Muscle of back (tissue), 3 donors: ENCODE measurements at regions not wholly inside any gene's neighbourhood (a gene's known extent, or its start where the extent isn't known, plus 50 kb on each side); places are given as distances from the start of the nearest gene placed in this dataset.

ENCODE experiments used
- DNase-seq, 3 donors: peaks; one replicate each; pipeline versions ENCODE4 v3.0.0 to v3.0.0-alpha.2; 2013

DNA sequence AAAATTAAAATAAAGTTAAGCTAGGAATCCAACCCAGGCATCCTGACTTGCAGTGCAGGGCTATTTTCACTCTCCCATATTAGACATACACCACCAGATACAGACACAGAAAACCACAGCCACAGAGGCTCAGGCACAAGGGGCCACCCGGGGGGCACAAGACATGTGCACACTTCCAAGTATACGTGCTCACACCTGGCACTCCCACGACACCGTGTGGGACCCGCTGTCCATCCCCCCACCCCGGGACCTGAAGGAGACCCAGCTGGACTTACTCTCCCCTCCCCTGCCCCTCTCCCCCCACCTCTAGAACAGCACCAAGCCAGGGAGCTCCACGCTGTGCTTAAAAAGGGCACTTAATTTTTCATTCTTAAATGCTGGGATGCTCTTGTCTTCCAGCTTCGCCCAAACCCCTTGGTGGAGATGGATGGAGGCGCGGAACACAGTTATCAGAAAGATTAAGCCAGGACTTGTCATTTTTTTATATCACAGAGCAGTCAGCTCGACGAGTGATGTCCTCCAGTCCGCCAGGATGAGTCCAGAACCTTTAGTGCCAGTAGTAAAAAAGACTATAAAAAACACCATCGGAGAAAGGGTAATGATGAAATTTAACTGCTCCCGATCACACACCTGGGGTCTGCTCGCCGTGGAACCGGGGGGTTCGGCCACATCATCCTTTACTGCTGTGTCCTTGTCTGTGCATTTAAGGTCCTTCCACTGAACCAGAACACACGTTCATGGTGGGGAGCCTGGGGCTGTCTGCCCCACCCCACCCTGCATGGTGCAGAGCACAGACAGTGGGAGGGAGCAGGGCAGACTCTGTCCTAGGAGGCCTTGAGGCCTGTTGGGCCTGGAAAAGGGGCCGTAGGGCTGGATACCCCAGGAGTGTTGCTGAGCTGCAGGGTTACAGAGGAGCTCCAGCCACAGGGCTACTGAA, 73.3 kb upstream of the LHX1 start:
- DNase-seq, result no peak

DNA sequence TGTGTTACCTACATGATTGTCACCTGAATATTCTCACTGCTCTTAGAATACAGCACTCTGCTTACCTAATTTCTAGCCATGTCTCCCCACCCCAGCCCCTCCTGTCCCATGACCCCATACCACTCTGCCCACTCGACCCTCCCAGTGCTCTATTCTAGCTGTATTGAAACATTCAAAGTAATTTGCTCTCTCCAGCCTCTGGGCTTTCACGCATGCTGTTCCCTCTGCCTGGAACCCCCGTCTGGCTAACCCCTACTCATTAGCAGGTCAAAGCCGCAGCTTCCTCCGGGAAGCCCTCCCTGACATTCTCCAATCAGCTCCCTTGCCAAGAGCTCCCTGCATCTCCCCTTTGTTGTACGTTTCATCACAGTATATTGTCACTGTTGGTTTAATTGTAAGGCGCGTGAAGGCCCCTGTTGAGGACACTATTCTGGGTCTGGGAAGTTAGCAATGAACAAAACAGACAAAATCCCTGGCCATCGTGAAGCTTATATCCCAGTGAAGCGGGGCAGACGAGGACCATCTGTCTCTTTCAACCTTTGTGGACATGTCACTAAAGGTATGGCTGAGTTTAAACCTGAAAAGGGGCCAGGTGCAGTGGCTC, 72.3 kb upstream of the LHX1 start:
- DNase-seq, result no peak

DNA sequence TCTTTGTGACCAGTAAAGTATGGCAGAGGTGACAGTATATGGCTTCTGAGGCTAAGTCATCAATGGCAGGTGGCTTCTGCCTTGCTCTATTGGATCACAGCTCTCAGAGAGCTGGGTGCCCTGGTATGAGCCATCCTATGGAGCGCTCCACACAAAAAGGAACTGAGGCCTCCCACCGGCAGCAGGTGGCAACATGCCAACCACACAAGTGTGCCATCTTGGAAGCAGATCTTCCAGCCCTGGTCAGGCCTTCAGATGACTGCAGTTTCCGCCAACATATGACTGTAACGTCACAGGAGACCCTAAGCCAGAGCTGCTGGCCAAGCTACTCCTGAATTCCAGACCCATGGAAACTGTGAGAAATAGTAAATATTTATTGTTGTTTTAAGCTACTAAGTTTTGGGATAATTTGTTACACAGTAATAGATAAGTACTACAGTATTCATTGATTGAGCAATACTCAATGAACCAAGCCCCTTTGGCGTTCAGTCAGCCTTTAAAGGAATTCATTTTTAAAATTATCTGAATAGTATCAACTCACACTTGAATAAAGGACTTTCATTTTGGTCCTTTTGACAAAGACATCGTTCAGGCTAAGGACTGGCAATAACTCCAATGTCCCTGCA, 69.4 kb upstream of the LHX1 start:
- no peak for DNase-seq

DNA sequence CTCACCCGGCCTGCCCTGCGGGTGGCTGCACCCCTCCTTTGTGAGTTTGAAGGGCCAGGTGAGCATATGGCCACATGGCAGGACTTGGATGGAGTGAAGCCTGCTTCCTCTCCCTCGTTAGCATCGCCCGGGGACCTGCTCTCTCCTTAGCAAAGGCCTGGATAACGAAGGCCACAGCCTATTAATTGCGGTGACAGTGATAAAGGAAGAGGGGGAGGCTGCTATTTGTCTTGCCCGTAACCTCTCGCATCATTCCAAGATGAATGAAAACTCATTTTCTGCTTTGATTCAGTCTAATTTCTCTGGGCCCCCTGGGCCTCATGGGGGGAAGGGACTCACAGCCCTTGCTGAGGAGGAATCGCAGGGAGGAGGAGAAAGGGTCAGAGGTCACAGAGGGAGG, 68.5 kb upstream of the LHX1 start:
- DNase-seq, result no peak

DNA sequence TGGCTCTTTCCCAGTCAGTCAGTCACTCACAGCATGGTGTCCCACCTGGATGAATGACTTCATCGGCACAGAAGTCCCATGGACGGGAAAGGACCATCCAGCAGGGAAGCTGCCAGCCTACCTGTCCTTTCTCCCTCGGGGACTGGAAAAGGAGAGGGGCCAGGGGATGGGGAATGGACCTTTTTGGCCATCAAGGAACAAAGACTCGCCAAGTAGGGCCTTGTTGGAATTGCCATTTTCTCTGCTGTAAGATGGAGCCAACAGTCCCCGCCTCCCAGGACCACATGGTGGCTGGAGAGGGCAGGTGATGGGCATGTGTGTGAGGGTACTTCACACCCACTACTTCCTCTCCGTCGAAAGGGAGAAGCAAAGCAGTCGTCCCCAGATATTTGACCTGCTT, 67.8 kb upstream of the LHX1 start:
- no peak for DNase-seq

DNA sequence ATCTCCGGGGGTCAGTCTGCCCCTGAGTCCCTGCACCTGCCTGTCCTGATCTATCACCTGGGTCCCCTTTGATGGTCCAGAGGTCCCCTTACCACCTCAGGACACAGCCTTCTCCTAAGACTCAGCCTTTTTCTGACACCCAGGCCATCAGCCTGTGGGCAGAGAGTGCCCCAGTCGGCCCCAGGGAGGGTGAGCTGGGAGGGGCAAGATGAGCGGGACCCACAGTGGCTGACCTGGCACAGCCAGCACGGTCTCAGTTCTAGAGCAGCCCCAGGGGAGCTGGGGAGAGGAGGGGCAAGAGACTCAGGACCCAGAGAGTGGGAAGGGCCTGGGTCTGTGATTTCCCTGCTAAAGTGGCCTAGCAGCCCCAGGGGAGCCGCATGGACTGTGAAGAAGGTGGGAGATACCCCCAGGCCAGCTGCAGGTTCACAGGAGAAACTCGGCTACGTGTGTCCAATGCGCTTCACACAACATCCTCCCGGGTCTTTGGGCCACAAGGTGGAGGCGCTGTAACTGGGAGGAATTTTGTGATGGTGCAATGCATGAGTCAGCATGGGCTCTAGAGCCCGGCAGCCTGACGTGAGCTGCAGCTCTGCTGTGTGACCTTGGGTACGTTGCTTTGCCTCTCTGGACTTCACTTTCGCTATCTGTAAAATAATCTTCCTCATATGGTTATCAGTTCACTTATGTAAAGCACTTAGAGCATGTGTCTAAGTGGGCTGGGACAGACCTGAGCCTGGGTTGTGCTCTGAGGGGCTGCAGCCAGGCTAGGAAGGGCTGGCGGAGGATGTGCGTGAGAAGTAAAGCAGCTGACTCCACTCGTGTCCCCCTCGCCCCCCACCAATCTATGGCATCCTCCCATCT, 67.2 kb upstream of the LHX1 start:
- DNase-seq, result no peak

DNA sequence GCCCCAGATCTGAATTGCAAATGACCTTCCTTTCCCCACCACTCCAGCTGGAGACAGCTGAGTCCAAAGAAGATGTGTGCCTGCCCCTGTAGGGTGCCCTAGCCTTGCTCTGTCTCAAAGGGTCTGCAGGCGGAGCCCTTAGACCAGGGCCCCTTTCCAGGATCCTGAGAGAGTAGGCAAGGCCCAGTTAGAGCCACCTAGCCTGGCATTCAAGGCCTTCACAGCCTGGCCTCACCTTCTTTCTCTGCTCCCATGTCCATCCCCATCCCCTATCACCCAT, 66.6 kb upstream of the LHX1 start:
- no peak for DNase-seq

DNA sequence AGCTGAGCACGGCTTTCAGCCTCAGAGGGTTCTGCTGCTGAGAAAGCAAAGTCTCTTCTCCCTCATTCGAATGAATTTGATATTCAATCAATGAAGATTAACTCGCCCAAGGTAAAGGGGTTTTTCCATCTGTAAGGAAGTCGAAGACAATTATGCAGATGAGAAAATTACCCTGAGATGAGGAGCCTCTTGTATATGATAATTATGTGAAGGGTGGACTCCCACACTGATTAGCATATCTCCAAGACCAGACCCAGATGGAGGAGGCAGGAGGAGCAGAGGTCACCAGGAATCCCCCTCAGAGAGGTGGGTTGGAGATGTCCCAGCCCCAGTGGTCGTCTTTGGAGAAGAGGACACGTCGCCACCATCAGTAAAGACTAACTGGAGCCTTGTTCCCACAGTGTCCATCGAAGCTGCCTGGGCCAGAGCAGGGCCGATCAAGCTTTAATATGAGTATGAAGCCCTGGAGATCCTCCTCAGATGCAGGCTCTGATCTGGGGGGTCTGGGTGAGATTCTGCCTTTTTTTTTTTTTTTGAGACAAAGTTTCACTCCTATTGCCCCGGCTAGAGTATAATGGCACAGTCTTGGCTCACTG, 61.5 kb upstream of the LHX1 start:
- DNase-seq, result no peak

DNA sequence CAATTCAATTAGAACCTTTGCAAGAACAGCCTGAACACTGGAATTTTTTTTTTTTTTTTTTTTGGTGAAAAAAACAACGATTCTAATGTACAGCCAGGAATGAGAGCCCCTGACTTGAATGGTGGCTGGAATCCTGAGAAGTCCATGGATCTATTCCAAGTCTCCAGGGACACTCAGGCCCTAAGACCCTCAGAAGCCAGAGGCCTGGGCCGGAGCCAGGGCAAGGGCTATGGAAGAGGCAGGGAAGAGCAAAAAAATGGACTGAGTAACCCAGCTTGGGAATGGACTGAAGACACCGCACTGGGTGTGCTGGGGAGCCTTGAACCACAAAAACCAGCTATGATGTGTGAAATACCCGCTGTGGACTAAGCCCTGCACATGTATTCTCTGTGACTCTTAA, 60.3 kb upstream of the LHX1 start:
- DNase-seq, result no peak

DNA sequence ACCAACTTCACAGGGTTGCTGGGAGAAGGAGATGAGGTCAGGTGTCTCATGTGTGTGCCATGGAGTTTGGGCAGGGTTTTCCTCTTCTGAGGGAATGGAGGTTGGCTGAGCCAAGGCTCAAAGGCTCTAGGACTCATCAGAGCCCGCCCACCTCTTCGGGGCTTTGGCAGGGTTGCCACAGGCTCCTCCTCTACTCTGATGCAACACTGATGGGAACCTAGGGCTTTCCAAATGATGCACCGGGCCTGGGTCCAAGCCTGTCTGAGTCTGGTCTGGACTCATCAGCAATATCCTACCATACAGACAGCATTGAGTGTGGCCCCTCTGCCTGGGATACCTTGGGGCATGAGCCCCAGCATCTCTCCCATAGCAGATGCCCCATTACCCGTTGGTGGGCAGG, 59.5 kb upstream of the LHX1 start:
- DNase-seq, result no peak

DNA sequence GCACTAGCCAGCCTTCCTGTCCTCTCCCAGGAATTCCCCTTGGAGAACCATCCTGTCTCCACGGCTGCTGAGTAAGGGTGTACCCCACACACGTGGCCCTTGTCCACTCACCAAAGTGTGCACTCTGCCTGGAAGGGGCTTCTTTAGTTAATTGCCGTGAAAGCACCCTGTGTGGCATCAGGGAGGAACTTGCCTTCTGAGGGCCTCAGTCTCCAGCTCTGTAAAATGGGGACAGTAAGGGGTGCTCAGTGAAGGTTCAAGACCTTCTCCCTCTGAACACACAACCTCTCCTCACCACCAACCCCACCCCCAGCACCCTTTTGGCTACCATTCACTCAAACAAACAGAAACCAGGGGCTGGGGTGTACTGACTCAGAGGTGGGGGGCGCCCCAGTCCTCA, 59.1 kb upstream of the LHX1 start:
- no peak for DNase-seq

DNA sequence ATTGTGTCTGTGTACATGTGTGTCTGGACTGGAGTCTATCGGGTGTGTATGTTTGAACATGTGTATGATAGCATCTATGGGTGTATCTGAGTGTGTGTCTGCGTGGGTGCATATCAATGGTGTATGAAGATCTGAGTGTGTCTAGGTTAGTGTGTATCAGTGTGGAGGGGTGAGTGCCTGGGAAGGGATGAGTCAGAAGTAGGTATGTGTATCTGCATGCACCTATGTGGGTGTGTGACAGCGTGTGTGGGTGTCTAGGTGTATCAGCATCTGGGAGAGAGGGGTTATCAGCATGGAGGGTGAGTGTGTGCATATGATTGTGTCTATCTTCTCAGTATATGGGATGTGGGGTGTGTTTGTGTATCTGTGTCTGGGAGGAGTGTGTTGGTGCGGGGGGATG, 58.2 kb upstream of the LHX1 start:
- DNase-seq, result no peak

DNA sequence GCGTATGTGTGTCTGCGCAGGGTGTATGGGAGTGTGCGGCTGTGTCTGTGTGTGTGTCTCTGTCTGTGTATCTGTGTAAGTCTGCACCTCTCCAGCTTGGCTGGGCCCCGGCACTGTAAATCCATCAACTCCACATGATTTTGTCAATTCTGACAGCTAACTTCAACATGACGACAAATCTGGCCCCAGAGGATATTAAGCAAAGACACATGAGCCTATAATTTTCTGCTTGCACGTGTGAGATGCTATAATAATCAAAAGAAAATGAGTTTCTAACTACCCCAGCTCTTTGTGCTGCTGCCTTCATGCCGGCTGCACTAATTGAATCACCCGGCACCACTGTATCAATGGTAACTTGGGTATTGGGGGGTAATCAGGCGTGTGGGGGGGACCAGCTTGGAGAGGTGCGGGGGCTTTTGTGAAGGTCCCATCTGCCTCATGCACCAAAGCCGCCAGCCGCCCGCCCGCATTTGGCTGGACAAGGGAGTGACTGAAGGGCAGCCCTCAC, 57.6 kb upstream of the LHX1 start:
- no peak for DNase-seq

DNA sequence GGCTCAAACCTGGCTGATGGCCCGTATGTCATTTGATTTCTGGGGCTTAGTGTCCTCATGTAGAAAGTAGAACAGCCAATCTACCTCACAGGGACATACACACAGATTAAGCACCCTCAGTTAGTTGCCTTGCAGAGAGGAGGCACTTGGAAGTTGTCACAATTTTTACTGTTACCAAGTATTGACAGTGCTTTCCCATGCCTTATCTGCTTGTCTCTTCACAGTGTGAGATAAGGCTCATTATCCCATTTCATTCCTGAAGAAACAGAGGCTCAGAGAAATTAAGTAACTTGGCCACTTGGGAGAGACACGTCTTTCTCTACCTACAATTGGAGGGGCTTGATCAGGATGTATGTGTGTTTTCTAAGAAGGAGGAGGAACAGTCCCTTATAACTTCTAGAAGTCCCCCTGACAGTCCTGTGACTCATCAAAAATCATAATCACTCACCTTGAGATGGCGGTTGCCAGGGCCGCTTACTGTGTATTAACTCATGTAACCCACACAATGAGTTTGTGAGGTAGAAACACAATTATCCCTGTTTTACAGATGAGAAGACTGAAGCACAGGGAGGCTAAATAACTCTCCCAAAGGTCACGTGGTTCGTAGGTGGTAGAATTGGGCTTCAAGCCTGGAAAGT, 56.9 kb upstream of the LHX1 start:
- DNase-seq, result no peak

DNA sequence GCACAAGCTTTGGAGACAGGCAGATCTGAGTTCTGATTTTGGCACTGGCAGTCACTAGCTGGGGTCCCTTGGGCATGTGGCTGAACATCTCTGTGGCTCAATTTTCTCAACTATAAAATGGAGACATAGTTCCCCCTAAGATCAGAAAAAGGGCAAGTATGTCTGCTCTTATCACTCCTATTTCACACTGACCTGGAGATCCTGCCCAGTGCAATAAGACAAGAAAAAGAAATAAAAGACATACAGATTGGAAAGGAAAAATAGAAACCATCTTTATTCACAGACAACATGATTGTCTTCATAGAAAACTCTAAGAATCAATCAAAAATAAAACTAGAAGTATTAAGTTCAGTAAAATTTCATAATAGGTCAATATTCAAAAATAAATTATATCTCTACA, 56.0 kb upstream of the LHX1 start:
- no peak for DNase-seq

DNA sequence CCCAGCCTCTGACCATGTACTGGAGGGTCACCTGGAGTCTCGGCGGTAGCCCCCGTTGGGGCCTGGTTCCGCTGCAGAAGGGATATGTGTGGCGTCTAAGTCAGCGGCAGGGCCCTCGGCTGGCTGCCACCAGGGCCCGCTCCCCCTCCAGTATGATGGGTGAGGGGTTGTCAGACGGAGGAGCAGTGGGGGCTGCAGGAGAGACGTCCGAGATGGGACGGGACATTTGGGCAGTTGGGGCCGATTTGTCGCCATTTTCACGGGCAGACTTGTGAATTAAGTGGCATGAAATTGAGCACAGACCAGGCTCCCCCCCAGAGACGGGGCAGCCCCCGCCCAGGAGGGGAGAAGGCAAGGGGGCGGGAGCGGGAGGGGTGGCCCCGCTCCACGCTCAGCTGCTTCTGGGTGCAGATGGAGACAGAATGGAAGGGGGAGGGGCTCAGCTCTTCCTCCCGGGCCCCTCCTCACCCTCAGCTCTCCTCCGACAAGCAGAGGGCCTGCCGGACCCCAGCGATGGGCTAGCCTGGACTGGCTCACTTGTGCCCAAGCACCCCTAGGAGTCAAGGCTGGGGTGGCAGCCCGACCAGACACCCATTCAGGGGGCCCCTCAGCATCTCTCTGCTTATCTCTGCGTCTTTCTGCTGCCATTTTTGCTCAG, 52.7 kb upstream of the LHX1 start:
- peak in 1 of 3 donors; percentile 24 for DNase-seq

DNA sequence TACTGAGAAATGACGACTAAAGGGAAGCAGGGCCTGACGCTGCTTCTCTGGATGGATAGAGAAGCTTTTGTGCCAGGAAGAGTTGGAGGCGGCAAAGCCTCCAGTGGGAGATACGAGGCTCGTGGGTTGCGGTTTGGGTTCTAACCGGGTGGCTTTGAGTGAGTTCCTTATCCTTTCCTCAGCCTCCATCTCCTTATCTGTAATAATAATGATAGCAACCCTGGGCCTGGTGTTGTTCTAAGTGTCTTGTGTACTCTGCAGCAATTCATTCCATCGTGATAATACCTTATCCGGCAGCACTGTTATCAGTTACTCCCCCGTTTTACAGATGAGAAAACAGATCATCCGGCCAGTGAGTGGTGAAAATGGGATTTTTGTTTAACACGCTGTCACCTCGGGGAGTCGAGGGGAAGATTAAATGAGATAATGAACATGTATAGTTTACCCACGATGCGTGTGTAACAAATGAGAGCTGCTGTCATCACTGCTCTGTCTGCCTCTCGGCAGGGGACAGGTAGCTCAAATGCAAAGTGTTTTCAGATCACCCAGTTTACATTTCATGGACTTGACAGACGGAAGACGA, 52.0 kb upstream of the LHX1 start:
- DNase-seq, result no peak

DNA sequence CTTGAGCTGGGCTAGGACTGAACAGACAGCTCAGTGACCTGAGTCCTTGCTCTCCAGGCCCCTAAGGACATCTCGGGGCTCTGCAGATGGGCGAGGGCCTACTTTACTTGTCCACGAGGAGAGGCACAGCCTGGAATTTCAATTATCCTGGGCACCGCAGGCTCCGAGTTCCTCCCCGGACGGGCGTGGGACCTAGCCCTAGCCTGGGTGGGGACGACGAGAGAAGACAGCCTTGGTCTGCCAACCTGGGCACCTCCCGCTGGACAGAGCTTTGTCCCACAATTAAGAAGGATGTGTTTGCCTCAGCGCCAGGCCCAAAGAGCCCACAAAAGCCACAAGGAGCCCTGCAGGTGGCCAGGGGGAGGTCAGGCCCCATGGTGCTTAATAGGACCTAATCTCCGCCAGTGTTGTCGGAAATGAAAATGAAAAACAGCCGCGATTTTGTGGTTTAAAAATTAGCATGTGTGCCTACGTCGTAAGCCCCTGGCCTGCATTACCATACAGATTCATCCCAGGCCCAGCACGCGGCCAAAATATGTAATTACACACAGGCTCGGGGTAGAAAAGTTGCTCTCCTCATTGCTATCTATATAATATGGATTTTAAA, 51.4 kb upstream of the LHX1 start:
- no peak for DNase-seq
